ENCODE measurements at regions not wholly inside any gene's neighbourhood (a gene's known extent, or its start where the extent isn't known, plus 50 kb on each side); places are given as distances from the start of the nearest gene placed in this dataset.
"Not testable (repeated sequence)": the region's sequence is repeated elsewhere in the genome, so short reads cannot be mapped to it uniquely, and the experiment has no call there.

DNA sequence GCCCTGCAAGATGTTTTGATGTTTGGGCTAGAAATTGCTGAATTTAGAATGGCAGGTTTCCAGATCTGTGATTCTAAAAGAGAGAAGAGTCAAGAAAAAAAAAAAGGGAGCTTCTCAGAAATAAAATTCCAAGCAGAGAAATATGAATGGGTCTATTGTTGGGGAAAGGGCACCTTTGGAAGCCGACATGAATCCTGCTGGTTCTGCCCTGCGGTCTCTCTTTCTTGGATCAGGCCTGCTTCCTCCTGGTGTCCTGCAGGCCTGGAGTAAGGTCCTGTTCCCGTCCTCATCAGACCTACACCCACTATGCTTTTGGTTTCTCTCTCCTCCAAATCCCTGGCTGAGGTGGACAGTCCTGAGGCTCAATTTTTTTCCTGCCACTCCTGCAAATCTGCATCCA is 109.8 kb upstream of the TRIM2 start:
- in situ Hi-C loops (cut with MboI; ENCODE audit: low pct_unique_long_range_greater_than_20kb in 2 of 9, low sequenced_read_pairs in 9 of 9, unreplicated experiment in 9 of 9): loop anchor here in 2 of 9 experiments (25.0 kb wide), 1 partner anchor 257 kb away; no protein-coding TSS in a partner anchor
- peaks cover 0 to 19% of the 10 kb centered on the region in 2 donors for H3K4me1 ChIP-seq (replicated peaks in 1 of 2)
- H3K27ac ChIP-seq: no peak overlapping the region
- no peak for ATAC-seq (replicated peaks in 6 of 8)
- no peak overlapping the region for H3K4me3 ChIP-seq
- 15 to 100% (median 83%) methylated on average over 1 to 3 of the region's 3 CpGs; no CpG with 5 or more reads in 4 of the 10 experiments for WGBS, 10 experiments

DNA sequence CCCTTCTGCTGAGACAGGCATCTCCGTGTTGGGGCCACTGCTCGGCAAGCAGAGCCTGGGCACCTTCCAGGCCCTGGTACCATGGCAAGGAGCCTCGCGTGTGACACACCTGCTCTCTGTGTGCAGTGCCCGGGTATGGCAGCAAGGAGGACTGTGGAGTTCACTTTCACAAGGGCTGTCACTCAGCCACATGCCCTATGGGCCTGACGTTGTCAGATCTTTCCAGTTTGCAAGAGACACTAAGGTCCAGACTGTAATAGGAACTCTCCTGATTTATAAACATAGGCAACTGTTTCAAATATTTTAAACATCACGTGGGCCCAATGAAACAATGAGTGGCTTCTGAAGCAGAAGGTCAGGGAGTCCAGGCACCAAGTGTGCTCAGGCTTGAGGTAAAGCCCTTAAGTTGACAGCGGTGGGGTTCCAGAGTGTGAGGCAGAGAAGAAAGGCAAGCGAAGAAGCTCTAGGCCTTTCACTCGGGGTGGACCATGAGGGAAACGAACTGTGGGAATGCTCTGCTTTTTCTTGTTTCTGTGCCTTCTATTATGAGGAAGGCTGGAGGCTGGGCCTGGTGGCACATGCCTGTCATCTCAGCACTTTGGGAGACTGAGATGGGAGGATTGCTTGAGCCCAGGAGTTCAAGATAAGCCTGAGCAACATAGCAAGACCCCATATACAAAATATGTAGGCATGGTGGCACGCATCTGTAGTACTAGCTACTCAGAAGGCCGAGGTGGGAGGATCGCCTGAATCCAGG is 108.6 kb upstream of the TRIM2 start:
- ATAC-seq (replicated peaks in 6 of 8): no peak
- in situ Hi-C loops (cut with MboI; ENCODE audit: low pct_unique_long_range_greater_than_20kb in 2 of 9, low sequenced_read_pairs in 9 of 9, unreplicated experiment in 9 of 9): loop anchor here in 2 of 9 experiments (25.0 kb wide), 1 partner anchor 258 kb away; no protein-coding TSS in a partner anchor
- 70 to 100% (median 88%) methylated on average over 1 to 13 of the region's 14 CpGs; no CpG with 5 or more reads in 2 of the 10 experiments for whole genome bisulfite sequencing, 10 experiments
- Histone ChIP-seq H3K27ac (no peak overlapping the region), H3K4me3 (no peak overlapping the region), H3K4me1 (replicated peaks in 1 of 2) (peaks cover 0 to 13% of the 10 kb centered on the region in 2 donors)

DNA sequence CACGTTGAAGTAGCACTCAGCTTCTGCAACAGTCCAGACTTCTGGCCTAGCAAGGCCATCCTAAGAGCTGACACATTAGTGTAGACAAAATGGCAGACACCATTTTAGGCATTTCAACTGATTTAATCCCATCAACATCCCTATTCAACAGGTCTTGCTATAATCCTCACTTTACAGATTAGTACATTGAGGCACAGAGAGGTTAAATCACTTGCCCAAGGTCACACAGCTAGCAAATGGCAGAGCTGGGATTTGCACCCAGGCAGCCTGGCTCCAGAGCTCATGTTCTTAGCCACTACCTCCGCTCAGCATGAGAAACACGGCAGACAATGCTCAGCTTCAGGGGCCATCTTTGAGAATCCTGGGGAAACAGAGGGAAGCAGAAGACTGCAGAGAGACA is 107.9 kb upstream of the TRIM2 start:
- WGBS, 10 experiments: 54 to 100% (median 91%) methylated on average over 1 to 3 of the region's 3 CpGs; no CpG with 5 or more reads in 4 of the 10 experiments
- in situ Hi-C loops (cut with MboI; ENCODE audit: low pct_unique_long_range_greater_than_20kb in 2 of 9, low sequenced_read_pairs in 9 of 9, unreplicated experiment in 9 of 9): loop anchor here in 2 of 9 experiments (25.0 kb wide), 1 partner anchor 259 kb away; no protein-coding TSS in a partner anchor
- Histone ChIP-seq H3K4me3 (no peak overlapping the region), H3K27ac (no peak overlapping the region), H3K4me1 (replicated peaks in 1 of 2) (peaks cover 0 to 13% of the 10 kb centered on the region in 2 donors)
- no peak for ATAC-seq (replicated peaks in 6 of 8)

DNA sequence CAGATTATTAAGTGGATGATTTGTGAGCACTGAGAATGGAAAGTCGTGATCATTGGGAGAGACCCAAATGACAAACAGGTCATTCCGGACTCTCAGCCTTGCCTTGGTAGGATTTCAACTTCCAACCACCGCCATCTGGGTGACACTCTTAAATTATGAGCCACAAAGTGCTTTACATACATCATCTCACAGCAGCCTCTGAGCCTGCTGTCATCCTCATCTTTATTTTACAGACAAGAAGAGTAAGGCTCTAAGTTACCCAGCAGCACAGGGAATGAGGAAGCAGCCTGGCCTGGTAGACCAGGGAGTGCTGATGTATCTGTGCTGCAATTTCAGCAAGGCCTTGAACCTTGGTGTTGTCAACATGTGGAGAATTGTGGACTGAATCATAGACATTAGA is 105.8 kb upstream of the TRIM2 start:
- no peak overlapping the region for H3K4me3 ChIP-seq
- H3K4me1 ChIP-seq (replicated peaks in 1 of 2): peaks cover 0 to 13% of the 10 kb centered on the region in 2 donors
- 0 to 50% (median 30%) methylated on average over 1 to 3 of the region's 3 CpGs; no CpG with 5 or more reads in 4 of the 10 experiments for WGBS, 10 experiments
- peak overlapping the region; percentile 36 to 51 for H3K27ac ChIP-seq
- in situ Hi-C loops (cut with MboI; ENCODE audit: low pct_unique_long_range_greater_than_20kb in 2 of 9, low sequenced_read_pairs in 9 of 9, unreplicated experiment in 9 of 9): loop anchor here in 2 of 9 experiments (25.0 kb wide), 1 partner anchor 261 kb away; no protein-coding TSS in a partner anchor
- ATAC-seq (replicated peaks in 6 of 8): peak in 5 of 8 experiments; percentile 93 to 96 (median 94)

DNA sequence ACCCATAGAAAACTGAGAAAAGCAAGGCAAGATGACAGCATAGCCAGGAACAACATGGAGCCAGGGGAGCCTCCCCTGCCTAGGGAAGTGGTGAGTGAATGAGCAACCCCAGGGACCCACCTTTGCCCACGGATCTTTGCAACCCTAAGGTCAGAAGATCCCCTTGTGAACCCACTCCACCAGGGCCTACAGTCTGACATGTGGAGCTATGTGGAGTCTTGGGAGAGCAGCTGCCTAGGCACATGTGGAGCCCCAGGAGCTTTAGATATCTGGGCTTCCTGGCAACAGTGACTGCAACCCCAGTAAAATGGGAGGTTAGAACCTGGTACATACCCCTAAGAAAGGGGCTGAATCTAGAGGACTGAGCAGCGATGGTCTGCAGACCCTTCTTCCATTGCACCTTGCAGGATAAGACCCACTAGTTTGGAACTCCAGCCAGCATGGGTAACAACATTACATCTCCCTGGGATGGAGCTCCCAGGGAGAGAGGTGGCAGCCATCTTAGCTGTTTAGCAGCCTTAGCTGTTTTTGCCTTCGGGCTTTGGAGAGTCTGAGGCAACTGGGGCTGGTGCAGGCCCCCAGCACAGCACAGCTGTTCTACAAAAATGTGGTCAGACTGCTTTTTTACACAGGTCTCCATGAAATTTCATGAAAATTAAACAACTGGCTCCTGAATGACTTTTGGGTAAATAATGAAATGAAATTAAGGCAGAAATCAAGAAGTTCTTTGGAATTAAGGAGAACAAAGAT is 104.7 kb upstream of the TRIM2 start:
- Histone ChIP-seq H3K4me3 (no peak overlapping the region), H3K27ac (no peak overlapping the region), H3K4me1 (replicated peaks in 1 of 2) (peaks cover 0 to 13% of the 10 kb centered on the region in 2 donors)
- ATAC-seq (replicated peaks in 6 of 8): no peak
- in situ Hi-C loops (cut with MboI; ENCODE audit: low pct_unique_long_range_greater_than_20kb in 2 of 9, low sequenced_read_pairs in 9 of 9, unreplicated experiment in 9 of 9): loop anchor here in 2 of 9 experiments (25.0 kb wide), 1 partner anchor 262 kb away; no protein-coding TSS in a partner anchor
- WGBS, 10 experiments: 52 to 100% (median 79%) methylated on average over 1 to 2 of the region's 3 CpGs; no CpG with 5 or more reads in 4 of the 10 experiments

DNA sequence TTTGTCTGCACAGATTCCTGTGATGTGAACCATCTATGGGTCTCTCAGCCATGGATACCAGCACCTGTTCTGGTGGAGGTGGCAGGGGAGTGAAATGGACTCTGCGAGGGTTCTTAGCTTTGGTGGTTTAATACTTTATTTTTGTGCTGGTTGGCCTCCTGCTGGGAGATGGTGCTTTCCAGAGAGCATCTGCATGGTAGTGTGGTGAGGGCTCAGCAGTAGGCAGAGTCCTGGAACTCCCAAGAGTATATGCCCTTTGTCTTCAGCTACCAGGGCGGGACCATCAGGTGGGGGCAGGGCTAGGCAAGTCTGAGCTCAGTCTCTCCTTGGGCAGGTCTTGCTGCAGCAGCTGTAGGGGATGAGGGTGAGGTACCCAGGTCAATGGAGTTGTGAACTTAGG is 97.5 kb upstream of the TRIM2 start:
- 57 to 100% (median 90%) methylated on average over 1 of the region's 2 CpGs; no CpG with 5 or more reads in 7 of the 10 experiments for WGBS, 10 experiments
- in situ Hi-C loops (cut with MboI; ENCODE audit: low pct_unique_long_range_greater_than_20kb in 2 of 9, low sequenced_read_pairs in 9 of 9, unreplicated experiment in 9 of 9); ATAC-seq (replicated peaks in 6 of 8); H3K27ac ChIP-seq; H3K4me1 ChIP-seq (replicated peaks in 1 of 2); H3K4me3 ChIP-seq: not testable (repeated sequence)

DNA sequence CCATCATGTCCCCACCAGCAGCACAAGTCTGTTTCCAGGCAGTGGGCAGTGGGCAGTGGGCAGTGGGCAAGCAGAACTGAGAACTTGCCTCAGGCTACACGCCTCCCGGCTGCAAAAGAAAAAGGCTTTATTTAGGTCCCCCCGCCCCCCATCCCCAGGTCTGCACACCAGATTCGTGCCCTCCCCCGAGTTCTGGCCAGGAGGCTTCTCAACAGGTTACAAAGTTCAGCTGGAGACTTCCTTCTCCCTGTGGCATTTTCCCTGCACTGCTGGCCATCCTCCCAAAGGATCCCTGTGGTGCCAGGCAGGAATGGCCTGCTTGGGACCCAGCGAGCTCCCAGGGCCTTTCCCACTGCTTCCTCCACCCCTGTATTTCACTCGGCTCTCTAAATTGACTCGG is 97.0 kb upstream of the TRIM2 start:
- Histone ChIP-seq H3K4me1 (replicated peaks in 1 of 2) (no peaks in the 10 kb centered on the region), H3K27ac (no peak overlapping the region), H3K4me3 (no peak overlapping the region)
- WGBS, 10 experiments: 0 to 90% (median 72%) methylated on average over 1 to 3 of the region's 8 CpGs; no CpG with 5 or more reads in 5 of the 10 experiments
- ATAC-seq (replicated peaks in 6 of 8): no peak
- in situ Hi-C loops (cut with MboI; ENCODE audit: low pct_unique_long_range_greater_than_20kb in 2 of 9, low sequenced_read_pairs in 9 of 9, unreplicated experiment in 9 of 9): no loop called here

DNA sequence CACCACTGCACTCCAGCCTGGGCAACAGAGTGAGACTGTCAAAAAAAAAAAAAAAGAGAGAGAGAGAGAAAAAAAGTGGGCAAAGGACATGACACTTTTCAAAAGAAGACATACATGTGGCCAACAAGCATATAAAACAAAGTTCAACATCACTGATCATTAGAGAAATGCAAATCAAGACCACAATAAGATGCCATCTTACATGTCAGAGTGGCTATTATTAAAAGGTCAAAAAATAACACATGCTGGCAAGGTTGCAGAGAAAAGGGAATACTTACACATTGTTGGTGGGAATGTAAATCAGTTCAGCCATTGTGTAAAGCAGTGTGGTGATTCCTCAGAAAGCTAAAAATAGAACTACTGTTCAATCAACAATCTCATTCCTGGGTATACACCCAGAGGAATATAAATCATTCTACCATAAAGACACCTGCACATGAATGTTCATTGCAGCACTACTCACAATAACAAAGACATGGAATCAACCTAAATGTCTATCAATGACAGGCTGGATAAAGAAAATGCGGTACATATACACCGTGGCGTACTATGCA is 94.9 kb upstream of the TRIM2 start:
- in situ Hi-C loops (cut with MboI; ENCODE audit: low pct_unique_long_range_greater_than_20kb in 2 of 9, low sequenced_read_pairs in 9 of 9, unreplicated experiment in 9 of 9): no loop called here
- Histone ChIP-seq H3K4me3 (no peak overlapping the region), H3K4me1 (replicated peaks in 1 of 2) (no peaks in the 10 kb centered on the region), H3K27ac (no peak overlapping the region)
- peak in 5 of 8 experiments; percentile 56 to 75 (median 62) for ATAC-seq (replicated peaks in 6 of 8)
- 30 to 100% (median 93%) methylated on average over 1 to 3 of the region's 3 CpGs; no CpG with 5 or more reads in 3 of the 10 experiments for whole genome bisulfite sequencing, 10 experiments

DNA sequence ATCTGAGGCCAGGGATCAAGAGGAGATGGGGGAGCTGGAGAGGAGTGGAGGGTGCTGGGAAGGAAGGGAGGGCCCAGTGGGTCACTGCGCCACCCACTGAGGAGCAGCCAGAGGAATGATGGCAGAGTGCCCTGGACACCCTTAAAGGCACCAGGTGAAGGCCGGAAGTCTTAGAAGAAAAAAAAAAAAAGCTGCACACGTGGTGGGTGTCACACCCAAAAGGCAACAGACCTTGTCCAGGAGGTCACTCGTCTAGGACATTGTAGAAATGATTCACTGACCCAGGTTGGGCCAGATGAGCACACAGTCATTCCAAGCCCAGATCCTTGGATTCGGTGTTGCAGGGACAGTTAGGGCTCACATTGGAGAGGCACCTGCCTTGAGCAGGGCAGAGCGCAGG is 93.5 kb upstream of the TRIM2 start:
- ATAC-seq (replicated peaks in 6 of 8): no peak
- in situ Hi-C loops (cut with MboI; ENCODE audit: low pct_unique_long_range_greater_than_20kb in 2 of 9, low sequenced_read_pairs in 9 of 9, unreplicated experiment in 9 of 9): no loop called here
- H3K27ac ChIP-seq: no peak overlapping the region
- H3K4me1 ChIP-seq (replicated peaks in 1 of 2): peaks cover 3 to 5% of the 10 kb centered on the region in 2 donors
- no peak overlapping the region for H3K4me3 ChIP-seq
- 48 to 100% (median 79%) methylated on average over 1 to 5 of the region's 6 CpGs; no CpG with 5 or more reads in 4 of the 10 experiments for WGBS, 10 experiments

DNA sequence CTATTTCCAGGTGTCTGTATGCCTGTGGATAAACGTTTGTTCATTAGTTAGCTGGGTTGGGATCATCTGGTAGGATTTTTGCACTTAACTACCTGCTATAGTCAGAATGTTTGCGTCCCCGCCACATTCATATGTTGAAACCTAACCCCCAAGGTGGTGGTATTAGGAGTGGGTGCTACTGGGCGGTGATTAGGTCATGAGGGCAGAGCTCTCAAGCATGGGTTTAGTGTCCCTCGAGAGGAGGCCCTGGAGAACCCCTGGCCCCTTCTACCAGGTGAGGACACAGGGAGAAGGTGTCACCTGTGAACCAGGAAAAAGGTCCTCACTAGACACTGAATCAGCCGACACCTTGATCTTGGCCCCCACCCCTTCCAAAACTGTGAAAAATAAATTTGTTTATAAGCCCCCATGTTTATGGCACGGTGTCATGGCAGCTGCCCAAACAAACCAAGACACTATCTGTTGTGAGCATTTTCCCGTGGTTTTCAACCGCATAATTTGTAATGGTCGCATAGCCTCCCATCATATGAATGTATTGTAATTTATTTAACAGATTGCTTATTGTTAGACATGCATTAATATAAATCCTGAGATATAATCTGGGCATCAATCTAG is 92.7 kb upstream of the TRIM2 start:
- 20 to 100% (median 89%) methylated on average over 1 to 8 of the region's 10 CpGs; no CpG with 5 or more reads in 1 of the 10 experiments for WGBS, 10 experiments
- ATAC-seq (replicated peaks in 6 of 8): no peak
- in situ Hi-C loops (cut with MboI; ENCODE audit: low pct_unique_long_range_greater_than_20kb in 2 of 9, low sequenced_read_pairs in 9 of 9, unreplicated experiment in 9 of 9): no loop called here
- peaks cover 6 to 8% of the 10 kb centered on the region in 2 donors for H3K4me1 ChIP-seq (replicated peaks in 1 of 2)
- H3K27ac ChIP-seq: no peak overlapping the region
- H3K4me3 ChIP-seq: no peak overlapping the region

DNA sequence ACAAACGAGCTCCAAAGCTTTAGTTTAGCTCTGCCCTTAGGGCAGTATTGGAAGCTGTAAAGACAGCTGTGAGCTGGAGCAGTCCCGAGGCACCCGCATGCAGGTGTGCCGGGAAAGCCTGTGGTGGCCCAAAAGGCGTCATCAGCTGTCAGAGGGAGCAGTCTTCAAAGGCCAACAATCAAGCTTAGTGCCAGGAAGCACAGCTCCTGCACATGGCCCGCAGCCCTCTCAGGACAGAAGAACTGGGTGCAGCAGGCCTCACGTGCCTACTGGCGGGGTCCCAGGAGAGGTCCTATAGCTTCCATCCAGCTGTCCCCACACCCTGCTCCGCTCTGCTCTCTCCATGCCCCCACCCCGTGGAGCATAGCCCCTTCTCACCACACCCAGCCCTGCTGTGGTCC is 92.2 kb upstream of the TRIM2 start:
- in situ Hi-C loops (cut with MboI; ENCODE audit: low pct_unique_long_range_greater_than_20kb in 2 of 9, low sequenced_read_pairs in 9 of 9, unreplicated experiment in 9 of 9): no loop called here
- peak in 1 of 8 experiments; percentile 71 for ATAC-seq (replicated peaks in 6 of 8)
- Histone ChIP-seq H3K4me3 (no peak overlapping the region), H3K27ac (no peak overlapping the region), H3K4me1 (replicated peaks in 1 of 2) (peaks cover 6 to 8% of the 10 kb centered on the region in 2 donors)
- WGBS, 10 experiments: 0 to 100% (median 61%) methylated on average over 1 to 8 of the region's 10 CpGs; no CpG with 5 or more reads in 3 of the 10 experiments

DNA sequence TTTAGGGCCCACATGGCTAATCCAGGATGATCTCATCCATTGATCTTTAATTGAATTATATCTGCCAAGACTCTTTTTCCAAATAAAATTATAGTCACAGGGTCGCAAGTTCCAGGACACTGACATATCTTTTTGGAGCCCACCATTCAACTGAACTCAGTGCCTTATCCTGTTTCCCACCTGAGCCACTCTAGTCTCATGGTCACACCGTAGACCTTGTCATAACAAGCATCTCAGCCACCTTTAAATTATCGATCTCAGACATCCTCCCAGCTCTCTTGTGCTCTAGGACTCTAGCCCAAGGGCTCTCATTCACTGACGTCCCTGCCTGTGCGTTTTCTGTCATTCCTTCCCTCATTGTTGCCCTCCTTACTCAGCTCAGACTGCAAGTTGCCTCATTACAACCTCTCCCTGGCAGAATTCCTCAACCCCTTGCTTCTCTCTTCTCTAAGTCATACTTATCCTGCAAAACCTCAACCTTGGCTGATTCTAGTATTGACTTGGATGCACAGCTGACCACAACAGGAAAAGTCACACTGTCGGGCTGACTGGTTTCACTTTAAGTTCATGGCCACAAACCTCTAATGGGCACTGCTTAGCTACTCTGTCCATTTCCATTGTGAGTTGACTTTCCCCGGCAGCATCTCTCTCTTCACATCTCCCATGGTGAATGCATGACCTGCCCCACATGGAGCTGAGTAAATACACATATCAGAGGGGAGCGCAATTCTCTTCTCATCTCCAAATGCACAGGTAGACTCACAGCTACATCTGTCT is 91.0 kb upstream of the TRIM2 start:
- Histone ChIP-seq H3K27ac (no peak overlapping the region), H3K4me1 (replicated peaks in 1 of 2) (peaks cover 6 to 8% of the 10 kb centered on the region in 2 donors), H3K4me3 (no peak overlapping the region)
- in situ Hi-C loops (cut with MboI; ENCODE audit: low pct_unique_long_range_greater_than_20kb in 2 of 9, low sequenced_read_pairs in 9 of 9, unreplicated experiment in 9 of 9): no loop called here
- ATAC-seq (replicated peaks in 6 of 8): no peak
- 71 to 100% (median 86%) methylated on average over 2 to 7 of the region's 8 CpGs for WGBS, 10 experiments

All from motor neuron (in vitro differentiated cells).